Heart left ventricle (tissue), 16 donors: ENCODE measurements at regions not wholly inside any gene's neighbourhood (a gene's known extent, or its start where the extent isn't known, plus 50 kb on each side); places are given as distances from the start of the nearest gene placed in this dataset.

Source experiments
- ATAC-seq, 4 donors: fragments of 200-7000 bp; cut with Tn5 transposase; one replicate each; pipeline ENCODE4 v1.9.1; 2020 to 2022; ENCODE audit warnings: moderate library complexity in 4 of 4, mild to moderate bottlenecking in 3 of 4, moderate number of reproducible peaks in 1 of 4
- DNase-seq, 5 donors: peaks; one replicate each; pipeline ENCODE4 v3.0.0-alpha.2; 2020
- H3K27ac ChIP-seq, 12 donors: fragments of 200-600 bp; sonication (generic) in 4 of 12; one replicate each; pipeline versions ENCODE4 v1.5.0 to v1.8.0; 2016 to 2022; ENCODE audit warnings: mild to moderate bottlenecking in 2 of 12
- H3K27me3 ChIP-seq, 9 donors: fragments of 200-600 bp; sonication (generic) in 2 of 9; one replicate each; pipeline versions ENCODE4 v1.5.1 to v1.8.0; 2016 to 2022; ENCODE audit warnings: mild to moderate bottlenecking in 3 of 9
- H3K36me3 ChIP-seq, 9 donors: fragments of 200-600 bp; sonication (generic) in 2 of 9; one replicate each; pipeline versions ENCODE4 v1.5.0 to v1.8.0; 2018 to 2022; ENCODE audit warnings: mild to moderate bottlenecking in 2 of 9
- H3K4me1 ChIP-seq, 12 donors: fragments of 200-600 bp; sonication (generic) in 4 of 12; one replicate each; pipeline versions ENCODE4 v1.5.0 to v1.8.0; 2016 to 2022; ENCODE audit warnings: mild to moderate bottlenecking in 3 of 12
- H3K4me3 ChIP-seq, 12 donors: fragments of 200-600 bp; sonication (generic) in 4 of 12; one replicate each; pipeline versions ENCODE4 v1.5.0 to v1.8.0; 2017 to 2022; ENCODE audit warnings: mild to moderate bottlenecking in 9 of 12, moderate library complexity in 4 of 12
- H3K9me3 ChIP-seq, 12 donors: fragments of 200-600 bp; sonication (generic) in 4 of 12; one replicate each; pipeline versions ENCODE4 v1.5.0 to v1.8.0; 2016 to 2022; ENCODE audit warnings: mild to moderate bottlenecking in 1 of 12
- CTCF ChIP-seq, 12 donors: fragments of 200-600 bp; sonication (generic) in 4 of 12; IDR thresholded peaks; one replicate each; pipeline versions ENCODE4 v1.5.0 to v1.8.0; 2018 to 2022; ENCODE audit warnings: antibody characterized with exemption in 12 of 12, mild to moderate bottlenecking in 5 of 12
- POLR2A ChIP-seq, 2 donors: fragments of 450-650 bp; IDR thresholded peaks; one replicate each; pipeline ENCODE4 v1.6.1; 2017; ENCODE audit warnings: antibody characterized with exemption in 2 of 2, mild to moderate bottlenecking in 2 of 2, moderate library complexity in 2 of 2
- WGBS, 4 donors: extraction: QIAGEN DNeasy Blood & Tissue Kit in 2 of 4; methylation state at CpG; one replicate each; pipeline versions ENCODE4 v1.1.5 to v1.1.7; 2013 to 2018; 5-methylcytosine and 5-hydroxymethylcytosine counted together
- intact Hi-C, 10 donors: fragments of 100-400 bp; cut with DNase I; formaldehyde crosslinking; loops; one replicate each; pipeline versions ENCODE4 v1.11.1 to v1.14.2; 2022
- donor health status: ischemic (EF 13 %, LVEDD 7.1; RV severe dilation, severe dysfunction).
- donor health status: healthy with polysubstance abuse.
- donor health status: DM: no; HTN: yes; CAD: no.
- donor health status: DM: no; HTN: no; CAD: no.
- donor health status: ischemic (EF 25% LVEDD 6.9; RV normal size, moderate dysfunction).
- donor health status: ischemic (EF 25% LVEDD 5.7; RV mildly dilated, moderate dysfunction).
- donor health status: healthy.
- donor health status: DM: yes; HTN: yes; CAD: no.
- donor health status: ischemic (EF 35%, LVEDD 5.7; RV mildly dilated, moderate dysfunction).
- donor health status: nonischemic (EF 11% LVEDD 7.7; RV severe dilation, severe dysfunction).
- donor health status: DM: yes; HTN: yes; CAD: no.
- donor health status: PGD.
- donor health status: ischemic (EF 29% LVEDD 5.4; RV normal size, mild dysfunction).
- donor health status: nonischemic (EF 23%, LVEDD 6.1; RV moderate dilation, normal function).

- TF ChIP-seq CTCF (IDR thresholded peaks at IDR 0.05) (no peak), POLR2A (IDR thresholded peaks at IDR 0.05) (no peak)
- no peak for ATAC-seq
Measured at GRCh38 chr12:87304406-87304805, 724.8 kb downstream of the C12orf50 start.

DNA sequence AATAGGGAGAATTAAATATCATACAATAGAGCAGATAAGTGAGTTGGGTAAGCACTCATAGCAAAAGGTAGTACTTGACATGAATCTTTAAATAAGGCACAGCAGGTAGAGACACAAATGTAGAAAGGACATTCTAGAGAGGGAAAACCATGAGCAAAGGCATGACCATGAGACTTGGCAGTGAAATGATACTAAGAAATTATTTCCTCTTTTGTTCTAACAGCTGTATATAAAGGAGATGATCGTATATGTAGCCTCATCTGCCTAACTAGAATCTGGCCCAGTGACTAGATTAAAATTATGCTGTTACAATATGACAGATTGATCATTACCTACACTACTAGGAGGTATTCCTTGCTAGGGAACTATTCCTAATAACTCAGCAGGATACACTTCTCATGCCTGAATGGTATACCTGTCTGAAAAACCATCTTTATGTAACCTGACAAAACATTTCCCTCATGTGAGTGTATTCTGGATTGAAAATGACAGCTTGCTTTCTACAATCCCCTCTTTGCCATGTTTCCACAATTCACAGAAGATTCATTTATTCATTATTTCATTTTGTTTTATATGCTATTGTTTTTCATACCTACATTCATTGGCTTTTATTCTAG lies 725.7 kb downstream of the C12orf50 start:
- Histone ChIP-seq H3K4me1 (no peaks in the 10 kb centered on the region), H3K27me3 (no peaks in the 10 kb centered on the region), H3K27ac (no peak overlapping the region), H3K36me3 (no peaks in the 10 kb centered on the region), H3K9me3 (no peaks in the 10 kb centered on the region), H3K4me3 (no peak overlapping the region)
- no peak for TF ChIP-seq POLR2A (IDR thresholded peaks at IDR 0.05)
- no peak for TF ChIP-seq CTCF (IDR thresholded peaks at IDR 0.05)
- WGBS, 4 donors, result 64 to 85% (median 70%) methylated on average over 1 of the region's 1 CpG
- DNase-seq (no peak), ATAC-seq (no peak)
- intact Hi-C loops, result no loop called here

More at GRCh38 chr12:87304406-87304805, 724.8 kb downstream of the C12orf50 start:
- no peak overlapping the region for H3K4me3 ChIP-seq
- H3K4me1 ChIP-seq, result no peaks in the 10 kb centered on the region
- no peaks in the 10 kb centered on the region for H3K9me3 ChIP-seq
- no peak overlapping the region for H3K27ac ChIP-seq
- WGBS, 4 donors, result 75 to 85% (median 78%) methylated on average over 2 of the region's 2 CpGs
- H3K36me3 ChIP-seq, result no peaks in the 10 kb centered on the region
- DNase-seq, result no peak
- H3K27me3 ChIP-seq, result no peaks in the 10 kb centered on the region
- intact Hi-C loops, result no loop called here

- intact Hi-C loops, result no loop called here
- Histone ChIP-seq H3K27me3 (no peaks in the 10 kb centered on the region), H3K4me3 (no peak overlapping the region), H3K4me1 (no peaks in the 10 kb centered on the region), H3K36me3 (no peaks in the 10 kb centered on the region), H3K27ac (no peak overlapping the region), H3K9me3 (no peaks in the 10 kb centered on the region)
- ATAC-seq (no peak), DNase-seq (no peak)
- 63 to 66% (median 65%) methylated on average over 5 of the region's 5 CpGs for WGBS, 4 donors
- TF ChIP-seq POLR2A (IDR thresholded peaks at IDR 0.05) (no peak), CTCF (IDR thresholded peaks at IDR 0.05) (no peak)
Measured at GRCh38 chr12:87302126-87302745, 727.0 kb downstream of the C12orf50 start.

DNA sequence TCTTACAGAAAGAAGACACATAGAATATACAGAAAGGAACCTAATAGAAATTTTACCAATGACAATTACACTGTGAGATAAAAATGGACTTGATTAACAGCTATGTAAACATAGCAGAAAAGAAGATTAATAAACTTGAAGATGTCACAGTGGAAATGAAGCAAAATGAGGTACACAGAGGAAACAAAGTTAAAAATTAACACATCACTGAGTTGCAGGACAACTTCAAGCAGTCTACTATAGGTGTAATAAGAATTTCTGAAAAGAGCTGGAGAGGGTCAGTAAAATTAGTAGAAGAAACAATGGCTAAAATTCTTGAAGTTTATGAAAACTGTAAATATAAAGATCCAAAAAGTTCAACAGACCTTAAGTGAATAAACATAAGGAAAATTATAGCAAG lies 738.7 kb downstream of the C12orf50 start:
- DNase-seq (no peak), ATAC-seq (no peak)
- intact Hi-C loops, result no loop called here
- no peaks in the 10 kb centered on the region for H3K4me1 ChIP-seq
- H3K36me3 ChIP-seq, result no peaks in the 10 kb centered on the region
- TF ChIP-seq CTCF (IDR thresholded peaks at IDR 0.05) (no peak), POLR2A (IDR thresholded peaks at IDR 0.05) (no peak)
- H3K27ac ChIP-seq, result no peak overlapping the region
- H3K4me3 ChIP-seq, result no peak overlapping the region
- H3K27me3 ChIP-seq, result peaks cover 0 to 2% (median 0%) of the 10 kb centered on the region in 9 donors
- peaks cover 0 to 21% (median 0%) of the 10 kb centered on the region in 12 donors for H3K9me3 ChIP-seq
